ENCODE measurements at regions not wholly inside any gene's neighbourhood (a gene's known extent, or its start where the extent isn't known, plus 50 kb on each side); places are given as distances from the start of the nearest gene placed in this dataset.

DNA sequence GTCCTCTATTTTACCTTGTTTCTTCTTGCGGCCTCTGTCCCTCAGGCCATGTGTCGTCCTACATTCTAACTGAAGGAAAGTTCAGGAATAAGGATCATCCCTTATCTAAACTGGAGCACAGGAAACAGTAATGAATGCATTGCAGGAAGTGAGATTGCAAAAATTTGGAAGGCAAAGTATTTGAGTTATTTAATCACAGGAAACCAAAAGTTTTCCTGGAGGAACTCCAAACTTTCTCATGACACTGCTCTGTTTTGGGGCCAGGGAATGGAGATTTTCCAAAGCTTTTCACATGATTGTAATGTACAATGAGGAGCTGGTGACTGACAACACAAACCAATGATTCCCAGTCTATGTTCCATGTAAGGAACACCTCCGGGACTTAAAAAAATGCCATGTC lies 57.8 kb upstream of the PLSCR4 start:
- peak; percentile 55 for DNase-seq (ENCODE audit: low read depth)

GRCh38 chr3:146308222-146308621 lies 57.3 kb upstream of the PLSCR4 start:
- DNase-seq (ENCODE audit: low read depth): peak; percentile 69

DNA sequence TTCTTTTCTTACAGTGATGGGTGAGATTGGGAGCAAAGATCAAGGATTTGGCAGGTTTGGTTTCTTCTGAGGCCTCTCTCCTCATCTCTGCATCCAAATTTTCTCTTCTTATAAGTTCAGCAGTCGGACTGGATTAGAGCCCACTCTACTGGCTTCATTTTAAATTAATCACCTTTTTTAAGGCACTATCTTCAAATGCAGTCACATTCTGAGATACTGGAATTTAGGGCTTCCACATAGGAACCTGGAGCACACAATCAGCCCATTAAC lies 56.5 kb upstream of the PLSCR4 start:
- no peak for DNase-seq (ENCODE audit: low read depth)

- DNase-seq (ENCODE audit: low read depth): no peak
Measured at GRCh38 chr3:146306656-146307455, 56.0 kb upstream of the PLSCR4 start.

DNA sequence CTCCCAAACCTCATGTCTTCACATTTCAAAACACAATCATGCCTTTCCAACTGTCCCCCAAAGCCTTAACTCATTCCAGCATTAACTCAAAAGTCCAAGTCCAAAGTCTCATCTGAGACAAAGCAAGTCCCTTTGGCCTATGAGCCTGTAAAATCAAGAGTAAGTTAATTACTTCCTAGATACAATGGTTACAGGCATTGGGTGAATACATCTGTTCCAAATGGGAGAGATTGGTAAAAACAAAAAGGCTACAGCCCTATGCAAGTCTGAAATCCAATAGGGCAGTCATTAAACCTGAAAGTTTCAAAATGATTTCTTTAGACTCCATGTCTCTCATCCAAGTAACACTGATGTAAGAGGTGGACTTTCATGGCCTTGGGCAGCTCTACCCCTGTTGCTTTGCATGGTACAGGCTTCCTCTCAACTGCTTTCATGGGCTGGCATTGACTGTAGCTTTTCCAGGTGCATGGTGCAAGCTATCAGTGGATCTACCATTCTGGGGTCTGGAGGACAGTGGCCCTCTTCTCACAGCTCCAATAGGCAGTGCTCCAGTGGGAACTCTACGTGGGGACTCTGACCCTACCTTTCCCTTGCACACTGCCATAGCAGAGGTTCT lies 55.0 kb upstream of the PLSCR4 start:
- DNase-seq (ENCODE audit: low read depth): no peak

DNA sequence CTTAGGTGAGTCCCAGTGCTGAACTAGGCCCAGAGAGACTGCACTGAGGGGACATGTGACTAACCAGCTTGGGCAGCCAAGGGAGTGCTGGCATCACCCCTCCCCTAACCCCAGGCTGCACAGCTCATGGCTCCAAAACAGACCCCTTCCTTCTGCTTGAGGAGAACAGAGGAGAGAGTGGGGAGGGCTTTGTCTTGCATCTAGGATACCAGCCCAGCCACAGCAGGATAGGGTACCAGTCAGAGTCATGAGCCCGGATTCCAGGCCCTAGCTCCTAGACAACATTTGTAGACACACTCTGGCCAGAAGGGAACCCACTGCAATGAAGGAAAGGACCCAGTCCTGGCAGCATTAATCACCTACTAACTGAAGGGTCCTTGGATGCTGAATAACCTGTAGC lies 49.9 kb upstream of the PLSCR4 start:
- no peak for DNase-seq (ENCODE audit: low read depth)

Measured in GM04504 (cell line).